ENCODE measurements at regions not wholly inside any gene's neighbourhood (a gene's known extent, or its start where the extent isn't known, plus 50 kb on each side); places are given as distances from the start of the nearest gene placed in this dataset.
"Not testable (repeated sequence)": the region's sequence is repeated elsewhere in the genome, so short reads cannot be mapped to it uniquely, and the experiment has no call there.

- Histone ChIP-seq H3K27me3 (ENCODE audit: insufficient read depth, low read length) (no peaks in the 10 kb centered on the region), H3K4me1 (ENCODE audit: control insufficient read depth, insufficient read depth, low read length, unreplicated experiment) (peaks cover 9% of the 10 kb centered on the region), H2AFZ (ENCODE audit: low read length, unreplicated experiment) (no peak overlapping the region), H3K36me3 (ENCODE audit: insufficient read depth, low read length) (no peaks in the 10 kb centered on the region), H3K27ac (ENCODE audit: low read depth, low read length) (no peak overlapping the region), H3K4me3 (ENCODE audit: low read depth, low read length) (no peak overlapping the region), H3K79me2 (ENCODE audit: control insufficient read depth, insufficient read depth, low read length, unreplicated experiment) (no peaks in the 10 kb centered on the region)
These were observed 284.5 kb upstream of the AMIGO2 start for GRCh38 chr12:47364261-47364660.

- H3K79me2 ChIP-seq (ENCODE audit: control insufficient read depth, insufficient read depth, low read length, unreplicated experiment): no peaks in the 10 kb centered on the region
- peaks cover 9% of the 10 kb centered on the region for H3K4me1 ChIP-seq (ENCODE audit: control insufficient read depth, insufficient read depth, low read length, unreplicated experiment)
- no peak overlapping the region for H3K4me3 ChIP-seq (ENCODE audit: low read depth, low read length)
- H2AFZ ChIP-seq (ENCODE audit: low read length, unreplicated experiment): no peak overlapping the region
- H3K27me3 ChIP-seq (ENCODE audit: insufficient read depth, low read length): no peaks in the 10 kb centered on the region
- no peak overlapping the region for H3K27ac ChIP-seq (ENCODE audit: low read depth, low read length)
- H3K36me3 ChIP-seq (ENCODE audit: insufficient read depth, low read length): no peaks in the 10 kb centered on the region
These were observed 282.5 kb upstream of the AMIGO2 start for GRCh38 chr12:47362126-47362705.

GRCh38 chr12:47361389-47362021, 281.7 kb upstream of the AMIGO2 start:
- H3K36me3 ChIP-seq (ENCODE audit: insufficient read depth, low read length): no peaks in the 10 kb centered on the region
- H3K79me2 ChIP-seq (ENCODE audit: control insufficient read depth, insufficient read depth, low read length, unreplicated experiment): no peaks in the 10 kb centered on the region
- no peaks in the 10 kb centered on the region for H3K27me3 ChIP-seq (ENCODE audit: insufficient read depth, low read length)
- H2AFZ ChIP-seq (ENCODE audit: low read length, unreplicated experiment): no peak overlapping the region
- H3K27ac ChIP-seq (ENCODE audit: low read depth, low read length): no peak overlapping the region
- H3K4me1 ChIP-seq (ENCODE audit: control insufficient read depth, insufficient read depth, low read length, unreplicated experiment): peaks cover 10% of the 10 kb centered on the region
- H3K4me3 ChIP-seq (ENCODE audit: low read depth, low read length): no peak overlapping the region

- peaks cover 11% of the 10 kb centered on the region for H3K4me1 ChIP-seq (ENCODE audit: control insufficient read depth, insufficient read depth, low read length, unreplicated experiment)
- no peaks in the 10 kb centered on the region for H3K79me2 ChIP-seq (ENCODE audit: control insufficient read depth, insufficient read depth, low read length, unreplicated experiment)
- no peaks in the 10 kb centered on the region for H3K36me3 ChIP-seq (ENCODE audit: insufficient read depth, low read length)
- H2AFZ ChIP-seq (ENCODE audit: low read length, unreplicated experiment): peak overlapping the region; percentile 33
- no peak overlapping the region for H3K4me3 ChIP-seq (ENCODE audit: low read depth, low read length)
- H3K27me3 ChIP-seq (ENCODE audit: insufficient read depth, low read length): no peaks in the 10 kb centered on the region
- H3K27ac ChIP-seq (ENCODE audit: low read depth, low read length): no peak overlapping the region
These were observed 281.1 kb upstream of the AMIGO2 start for GRCh38 chr12:47360771-47361388.

GRCh38 chr12:47360093-47360480, 280.3 kb upstream of the AMIGO2 start:
- Histone ChIP-seq H3K79me2 (ENCODE audit: control insufficient read depth, insufficient read depth, low read length, unreplicated experiment) (no peaks in the 10 kb centered on the region), H3K27me3 (ENCODE audit: insufficient read depth, low read length) (no peaks in the 10 kb centered on the region), H3K4me1 (ENCODE audit: control insufficient read depth, insufficient read depth, low read length, unreplicated experiment) (peaks cover 12% of the 10 kb centered on the region), H3K4me3 (ENCODE audit: low read depth, low read length) (no peak overlapping the region), H3K27ac (ENCODE audit: low read depth, low read length) (no peak overlapping the region), H2AFZ (ENCODE audit: low read length, unreplicated experiment) (peak overlapping the region; percentile 33), H3K36me3 (ENCODE audit: insufficient read depth, low read length) (no peaks in the 10 kb centered on the region)

GRCh38 chr12:47359310-47360092, 279.7 kb upstream of the AMIGO2 start:
- Histone ChIP-seq H3K36me3 (ENCODE audit: insufficient read depth, low read length) (no peaks in the 10 kb centered on the region), H2AFZ (ENCODE audit: low read length, unreplicated experiment) (no peak overlapping the region), H3K4me1 (ENCODE audit: control insufficient read depth, insufficient read depth, low read length, unreplicated experiment) (peaks cover 12% of the 10 kb centered on the region), H3K27me3 (ENCODE audit: insufficient read depth, low read length) (no peaks in the 10 kb centered on the region), H3K27ac (ENCODE audit: low read depth, low read length) (no peak overlapping the region), H3K4me3 (ENCODE audit: low read depth, low read length) (no peak overlapping the region), H3K79me2 (ENCODE audit: control insufficient read depth, insufficient read depth, low read length, unreplicated experiment) (no peaks in the 10 kb centered on the region)

GRCh38 chr12:47357006-47357405, 277.2 kb upstream of the AMIGO2 start:
- H3K27ac ChIP-seq (ENCODE audit: low read depth, low read length); H3K36me3 ChIP-seq (ENCODE audit: insufficient read depth, low read length); H3K27me3 ChIP-seq (ENCODE audit: insufficient read depth, low read length); H3K79me2 ChIP-seq (ENCODE audit: control insufficient read depth, insufficient read depth, low read length, unreplicated experiment); H3K4me3 ChIP-seq (ENCODE audit: low read depth, low read length); H2AFZ ChIP-seq (ENCODE audit: low read length, unreplicated experiment): not testable (repeated sequence)
- peaks cover 12% of the 10 kb centered on the region for H3K4me1 ChIP-seq (ENCODE audit: control insufficient read depth, insufficient read depth, low read length, unreplicated experiment)

GRCh38 chr12:47356129-47356700, 276.5 kb upstream of the AMIGO2 start:
- no peaks in the 10 kb centered on the region for H3K36me3 ChIP-seq (ENCODE audit: insufficient read depth, low read length)
- peaks cover 12% of the 10 kb centered on the region for H3K4me1 ChIP-seq (ENCODE audit: control insufficient read depth, insufficient read depth, low read length, unreplicated experiment)
- no peak overlapping the region for H3K4me3 ChIP-seq (ENCODE audit: low read depth, low read length)
- no peak overlapping the region for H3K27ac ChIP-seq (ENCODE audit: low read depth, low read length)
- no peaks in the 10 kb centered on the region for H3K79me2 ChIP-seq (ENCODE audit: control insufficient read depth, insufficient read depth, low read length, unreplicated experiment)
- no peak overlapping the region for H2AFZ ChIP-seq (ENCODE audit: low read length, unreplicated experiment)
- H3K27me3 ChIP-seq (ENCODE audit: insufficient read depth, low read length): no peaks in the 10 kb centered on the region

- Histone ChIP-seq H2AFZ (ENCODE audit: low read length, unreplicated experiment) (no peak overlapping the region), H3K4me1 (ENCODE audit: control insufficient read depth, insufficient read depth, low read length, unreplicated experiment) (peaks cover 8% of the 10 kb centered on the region), H3K4me3 (ENCODE audit: low read depth, low read length) (no peak overlapping the region), H3K79me2 (ENCODE audit: control insufficient read depth, insufficient read depth, low read length, unreplicated experiment) (no peaks in the 10 kb centered on the region), H3K27ac (ENCODE audit: low read depth, low read length) (no peak overlapping the region), H3K27me3 (ENCODE audit: insufficient read depth, low read length) (no peaks in the 10 kb centered on the region), H3K36me3 (ENCODE audit: insufficient read depth, low read length) (no peaks in the 10 kb centered on the region)
These were observed 273.7 kb upstream of the AMIGO2 start for GRCh38 chr12:47353508-47353907.

- no peak overlapping the region for H2AFZ ChIP-seq (ENCODE audit: low read length, unreplicated experiment)
- no peaks in the 10 kb centered on the region for H3K36me3 ChIP-seq (ENCODE audit: insufficient read depth, low read length)
- H3K27me3 ChIP-seq (ENCODE audit: insufficient read depth, low read length): no peaks in the 10 kb centered on the region
- H3K4me1 ChIP-seq (ENCODE audit: control insufficient read depth, insufficient read depth, low read length, unreplicated experiment): peaks cover 8% of the 10 kb centered on the region
- H3K27ac ChIP-seq (ENCODE audit: low read depth, low read length): no peak overlapping the region
- no peak overlapping the region for H3K4me3 ChIP-seq (ENCODE audit: low read depth, low read length)
- H3K79me2 ChIP-seq (ENCODE audit: control insufficient read depth, insufficient read depth, low read length, unreplicated experiment): no peaks in the 10 kb centered on the region
These were observed 272.3 kb upstream of the AMIGO2 start for GRCh38 chr12:47352067-47352466.
